GM12878 (cell line): ENCODE measurements at regions not wholly inside any gene's neighbourhood (a gene's known extent, or its start where the extent isn't known, plus 50 kb on each side); places are given as distances from the start of the nearest gene placed in this dataset.

ENCODE experiments used
- ATAC-seq: fragments of 200-7000 bp; cut with Tn5 transposase; 3 replicates; pipeline ENCODE4 v1.9.1; 2020; ENCODE audit warnings: mild to moderate bottlenecking, moderate library complexity
- BruUV-seq: library from RNA; stranded (reverse); fragments of 400-500 nt; replicated peaks from 2 replicates; lab custom pipeline; 2021; lab: Mats Ljungman, UMichigan
- CTCF ChIA-PET: fragments of 300-600 bp; sonication (Branson Sonifier 250); formaldehyde crosslinking; extraction: SDS; loops from one replicate; lab custom pipeline; 2021; ENCODE audit warnings: inconsistent platforms; lab: Yijun Ruan, JAX
- POLR2A ChIA-PET: fragments of 350-600 bp; formaldehyde crosslinking; extraction: SDS; loops from one replicate; lab custom pipeline; 2021; ENCODE audit warnings: inconsistent platforms; lab: Charles Lee
- RAD21 ChIA-PET: fragments of 300-600 bp; sonication (Branson Sonifier 250); formaldehyde crosslinking; loops from one replicate; lab custom pipeline; 2023; ENCODE audit warnings: antibody characterized with exemption; ENCODE audit not compliant: unreplicated experiment; lab: Charles Lee
- SMC1A ChIA-PET: fragments of 300-600 bp; sonication (Branson Sonifier 250); formaldehyde crosslinking; loops from one replicate; lab custom pipeline; 2023; ENCODE audit not compliant: unreplicated experiment, uncharacterized antibody; lab: Charles Lee
- DNase-seq: peaks from one replicate; pipeline ENCODE4 v3.0.0-alpha.2; 2011; ENCODE audit warnings: low read depth, low spot score
- FAIRE-seq: peaks from 3 replicates; lab custom pipeline; 2011; peaks lifted over from hg19 to GRCh38; lab: Jason Lieb, UNC
- H2AFZ ChIP-seq: 2 replicates; pipeline ENCODE4 v1.6.0; 2011; ENCODE audit warnings: low read depth, low read length, control low read depth; ENCODE audit not compliant: control insufficient read depth
- H3K27ac ChIP-seq: 2 replicates; pipeline ENCODE4 v1.5.1; 2011; ENCODE audit warnings: control low read depth; ENCODE audit not compliant: control insufficient read depth, insufficient read depth
- H3K27me3 ChIP-seq, 2 experiments: replicated peaks in 1 of 2; 2 replicates each; pipeline versions ENCODE4 v1.6.0 to v1.6.1; 2011; ENCODE audit warnings: low read length in 1 of 2; ENCODE audit not compliant: control insufficient read depth in 2 of 2, insufficient read depth in 2 of 2
- H3K36me3 ChIP-seq, 2 experiments: 2 replicates each; pipeline ENCODE4 v1.5.1; 2011; ENCODE audit warnings: low read length in 1 of 2; ENCODE audit not compliant: control insufficient read depth in 2 of 2, insufficient read depth in 2 of 2
- H3K4me1 ChIP-seq: 2 replicates; pipeline ENCODE4 v1.6.1; 2011; ENCODE audit warnings: mild to moderate bottlenecking, low read length, moderate library complexity, mixed read lengths; ENCODE audit not compliant: control insufficient read depth, insufficient read depth
- H3K4me2 ChIP-seq: 2 replicates; pipeline ENCODE4 v1.6.0; 2011; ENCODE audit warnings: control low read depth; ENCODE audit not compliant: control insufficient read depth, insufficient read depth
- H3K4me3 ChIP-seq: fragments of 200-600 bp; sonication (generic); 2 replicates; pipeline ENCODE4 v1.5.1; 2016
- H3K79me2 ChIP-seq: 2 replicates; pipeline ENCODE4 v1.6.0; 2011; ENCODE audit warnings: low read length; ENCODE audit not compliant: control insufficient read depth, insufficient read depth
- H3K9ac ChIP-seq: 2 replicates; pipeline ENCODE4 v1.8.0; 2011; ENCODE audit warnings: low read length, control low read depth, mixed read lengths; ENCODE audit not compliant: control insufficient read depth, insufficient read depth
- H3K9me3 ChIP-seq: replicated peaks from 3 replicates; pipeline ENCODE4 v1.5.1; 2011; ENCODE audit warnings: mild to moderate bottlenecking, low read length; ENCODE audit not compliant: control insufficient read depth, insufficient read depth
- H4K20me1 ChIP-seq: 2 replicates; pipeline ENCODE4 v1.6.0; 2011; ENCODE audit not compliant: control insufficient read depth, insufficient read depth
- CREB1 ChIP-seq: IDR thresholded peaks from 2 replicates; pipeline ENCODE4 v1.6.1; 2012; ENCODE audit warnings: low read depth, mild to moderate bottlenecking, inconsistent platforms
- EGR1 ChIP-seq, 2 experiments: IDR thresholded peaks; 1 replicate in 1 of 2; 2 replicates in 1 of 2; pipeline ENCODE4 v1.6.1; 2011 to 2012; ENCODE audit warnings: low read depth in 2 of 2, low read length in 2 of 2, borderline replicate concordance in 1 of 2, mild to moderate bottlenecking in 1 of 2, moderate library complexity in 1 of 2
- NFIC ChIP-seq: IDR thresholded peaks from 2 replicates; pipeline ENCODE4 v1.6.1; 2012; ENCODE audit warnings: low read depth, mild to moderate bottlenecking, inconsistent platforms, low read length, moderate library complexity
- WGBS: methylation state at CpG from one replicate; pipeline ENCODE4 v1.1.6; 2016; ENCODE audit warnings: low lambda C conversion rate; ENCODE audit not compliant: insufficient replicate concordance, insufficient coverage; ENCODE audit errors: missing lambda C conversion rate; 5-methylcytosine and 5-hydroxymethylcytosine counted together
- in situ Hi-C: fragments of 300-500 bp; cut with MboI; formaldehyde crosslinking; loops from 9 replicates; pipeline ENCODE4 v1.14.3; 2018; ENCODE audit warnings: mixed read lengths
- intact Hi-C: fragments of 100-400 bp; cut with micrococcal nuclease; formaldehyde crosslinking; loops from one replicate; pipeline ENCODE4 v1.14.2; 2022; ENCODE audit not compliant: unreplicated experiment
- TF ChIP-seq, protein P1 (sequence below): fragments of 450-650 bp; IDR thresholded peaks from 2 replicates; pipeline ENCODE4 v1.6.1; 2017; ENCODE audit warnings: mild to moderate bottlenecking, low read depth, inconsistent platforms; ENCODE audit not compliant: poor library complexity, severe bottlenecking
- TF ChIP-seq, protein P2 (sequence below): fragments of 450-650 bp; formaldehyde crosslinking; IDR thresholded peaks from 2 replicates; pipeline ENCODE4 v1.4.0; 2022; ENCODE audit warnings: mild to moderate bottlenecking, moderate library complexity
- TF ChIP-seq, protein P3 (sequence below): fragments of 450-650 bp; conservative IDR thresholded peaks from 2 replicates; pipeline ENCODE4 v1.6.1; 2017; ENCODE audit warnings: mild to moderate bottlenecking, moderate library complexity
- TF ChIP-seq, protein P4 (sequence below), 3 experiments: IDR thresholded peaks in 2 of 3; conservative IDR thresholded peaks in 1 of 3; 2 replicates each; pipeline ENCODE4 v1.5.1; 2011; ENCODE audit warnings: low read depth in 3 of 3, low read length in 3 of 3, mild to moderate bottlenecking in 3 of 3, control low read depth in 2 of 3, moderate library complexity in 2 of 3, inconsistent platforms in 1 of 3, mixed read lengths in 1 of 3; ENCODE audit not compliant: control insufficient read depth in 2 of 3, insufficient read depth in 1 of 3; ENCODE audit errors: extremely low read depth in 1 of 3
- TF ChIP-seq, protein P5 (sequence below): IDR thresholded peaks from 2 replicates; pipeline ENCODE4 v1.6.1; 2011; ENCODE audit warnings: low read depth, low read length, improper control_type of control experiment, borderline replicate concordance
- TF ChIP-seq, protein P6 (sequence below): IDR thresholded peaks from 2 replicates; pipeline ENCODE4 v1.6.1; 2011; ENCODE audit warnings: borderline replicate concordance, low read depth, mild to moderate bottlenecking, moderate library complexity, mixed read lengths, low read length; ENCODE audit not compliant: insufficient read depth; ENCODE audit errors: extremely low read length

DNA sequence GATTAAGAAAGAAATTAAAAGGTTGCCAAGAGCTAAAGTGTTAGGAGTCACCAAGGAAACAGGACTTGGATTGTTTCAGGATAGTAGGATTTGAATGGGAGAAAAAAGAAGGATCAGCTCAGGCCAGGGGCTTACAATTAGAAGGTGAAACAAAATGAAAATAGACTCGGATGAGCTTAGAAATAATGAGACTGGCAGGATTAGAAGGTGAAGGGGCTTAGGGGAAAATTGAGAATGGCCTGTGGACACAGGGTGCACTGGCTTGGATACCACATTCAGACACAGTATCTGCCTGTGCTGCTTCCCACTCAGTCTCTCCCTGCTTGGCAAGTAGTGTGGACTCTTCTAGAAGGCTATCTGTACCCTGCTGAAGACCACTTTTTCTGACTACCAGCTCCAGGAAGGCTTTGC lies 206.1 kb upstream of the ATP10A start:
- Histone ChIP-seq H3K27me3 (no peaks in the 10 kb centered on the region), H2AFZ (no peak overlapping the region), H4K20me1 (no peaks in the 10 kb centered on the region), H3K9me3 (no peaks in the 10 kb centered on the region), H3K36me3 (no peaks in the 10 kb centered on the region), H3K4me3 (no peak overlapping the region), H3K4me2 (no peak overlapping the region), H3K4me1 (no peaks in the 10 kb centered on the region), H3K27ac (no peak overlapping the region), H3K79me2 (no peaks in the 10 kb centered on the region), H3K9ac (no peak overlapping the region)
- RAD21 ChIA-PET = no interaction called here
- in situ Hi-C loops (no loop called here), intact Hi-C loops (no loop called here)
- POLR2A ChIA-PET = no interaction called here
- no peak for FAIRE-seq
- no peak for DNase-seq
- SMC1A ChIA-PET = no interaction called here
- 0% methylated on average over 1 of the region's 1 CpG for WGBS
- BruUV-seq = no TSS peak
- CTCF ChIA-PET = no interaction called here
- ATAC-seq = no peak
- no peak for TF ChIP-seq CREB1
- no peak for TF ChIP-seq EGR1 (IDR thresholded peaks at IDR 0.05; ENCODE audit: borderline replicate concordance in 1 of 2, low read depth in 2 of 2, low read length in 2 of 2)
- TF ChIP-seq, protein P1, sequence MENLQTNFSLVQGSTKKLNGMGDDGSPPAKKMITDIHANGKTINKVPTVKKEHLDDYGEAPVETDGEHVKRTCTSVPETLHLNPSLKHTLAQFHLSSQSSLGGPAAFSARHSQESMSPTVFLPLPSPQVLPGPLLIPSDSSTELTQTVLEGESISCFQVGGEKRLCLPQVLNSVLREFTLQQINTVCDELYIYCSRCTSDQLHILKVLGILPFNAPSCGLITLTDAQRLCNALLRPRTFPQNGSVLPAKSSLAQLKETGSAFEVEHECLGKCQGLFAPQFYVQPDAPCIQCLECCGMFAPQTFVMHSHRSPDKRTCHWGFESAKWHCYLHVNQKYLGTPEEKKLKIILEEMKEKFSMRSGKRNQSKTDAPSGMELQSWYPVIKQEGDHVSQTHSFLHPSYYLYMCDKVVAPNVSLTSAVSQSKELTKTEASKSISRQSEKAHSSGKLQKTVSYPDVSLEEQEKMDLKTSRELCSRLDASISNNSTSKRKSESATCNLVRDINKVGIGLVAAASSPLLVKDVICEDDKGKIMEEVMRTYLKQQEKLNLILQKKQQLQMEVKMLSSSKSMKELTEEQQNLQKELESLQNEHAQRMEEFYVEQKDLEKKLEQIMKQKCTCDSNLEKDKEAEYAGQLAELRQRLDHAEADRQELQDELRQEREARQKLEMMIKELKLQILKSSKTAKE = no peak
- TF ChIP-seq NFIC = no peak
- TF ChIP-seq, protein P2, sequence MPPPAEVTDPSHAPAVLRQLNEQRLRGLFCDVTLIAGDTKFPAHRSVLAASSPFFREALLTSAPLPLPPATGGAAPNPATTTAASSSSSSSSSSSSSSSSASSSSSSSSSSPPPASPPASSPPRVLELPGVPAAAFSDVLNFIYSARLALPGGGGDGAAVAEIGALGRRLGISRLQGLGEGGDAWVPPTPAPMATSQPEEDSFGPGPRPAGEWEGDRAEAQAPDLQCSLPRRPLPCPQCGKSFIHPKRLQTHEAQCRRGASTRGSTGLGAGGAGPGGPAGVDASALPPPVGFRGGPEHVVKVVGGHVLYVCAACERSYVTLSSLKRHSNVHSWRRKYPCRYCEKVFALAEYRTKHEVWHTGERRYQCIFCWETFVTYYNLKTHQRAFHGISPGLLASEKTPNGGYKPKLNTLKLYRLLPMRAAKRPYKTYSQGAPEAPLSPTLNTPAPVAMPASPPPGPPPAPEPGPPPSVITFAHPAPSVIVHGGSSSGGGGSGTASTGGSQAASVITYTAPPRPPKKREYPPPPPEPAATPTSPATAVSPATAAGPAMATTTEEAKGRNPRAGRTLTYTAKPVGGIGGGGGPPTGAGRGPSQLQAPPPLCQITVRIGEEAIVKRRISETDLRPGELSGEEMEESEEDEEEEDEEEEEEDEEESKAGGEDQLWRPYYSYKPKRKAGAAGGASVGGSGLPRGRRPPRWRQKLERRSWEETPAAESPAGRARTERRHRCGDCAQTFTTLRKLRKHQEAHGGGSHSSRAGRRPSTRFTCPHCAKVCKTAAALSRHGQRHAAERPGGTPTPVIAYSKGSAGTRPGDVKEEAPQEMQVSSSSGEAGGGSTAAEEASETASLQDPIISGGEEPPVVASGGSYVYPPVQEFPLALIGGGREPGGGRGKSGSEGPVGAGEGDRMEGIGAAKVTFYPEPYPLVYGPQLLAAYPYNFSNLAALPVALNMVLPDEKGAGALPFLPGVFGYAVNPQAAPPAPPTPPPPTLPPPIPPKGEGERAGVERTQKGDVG (CRISPR knock-in tag) = no peak
- TF ChIP-seq, protein P3, sequence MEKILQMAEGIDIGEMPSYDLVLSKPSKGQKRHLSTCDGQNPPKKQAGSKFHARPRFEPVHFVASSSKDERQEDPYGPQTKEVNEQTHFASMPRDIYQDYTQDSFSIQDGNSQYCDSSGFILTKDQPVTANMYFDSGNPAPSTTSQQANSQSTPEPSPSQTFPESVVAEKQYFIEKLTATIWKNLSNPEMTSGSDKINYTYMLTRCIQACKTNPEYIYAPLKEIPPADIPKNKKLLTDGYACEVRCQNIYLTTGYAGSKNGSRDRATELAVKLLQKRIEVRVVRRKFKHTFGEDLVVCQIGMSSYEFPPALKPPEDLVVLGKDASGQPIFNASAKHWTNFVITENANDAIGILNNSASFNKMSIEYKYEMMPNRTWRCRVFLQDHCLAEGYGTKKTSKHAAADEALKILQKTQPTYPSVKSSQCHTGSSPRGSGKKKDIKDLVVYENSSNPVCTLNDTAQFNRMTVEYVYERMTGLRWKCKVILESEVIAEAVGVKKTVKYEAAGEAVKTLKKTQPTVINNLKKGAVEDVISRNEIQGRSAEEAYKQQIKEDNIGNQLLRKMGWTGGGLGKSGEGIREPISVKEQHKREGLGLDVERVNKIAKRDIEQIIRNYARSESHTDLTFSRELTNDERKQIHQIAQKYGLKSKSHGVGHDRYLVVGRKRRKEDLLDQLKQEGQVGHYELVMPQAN = no peak
- TF ChIP-seq, protein P4, sequence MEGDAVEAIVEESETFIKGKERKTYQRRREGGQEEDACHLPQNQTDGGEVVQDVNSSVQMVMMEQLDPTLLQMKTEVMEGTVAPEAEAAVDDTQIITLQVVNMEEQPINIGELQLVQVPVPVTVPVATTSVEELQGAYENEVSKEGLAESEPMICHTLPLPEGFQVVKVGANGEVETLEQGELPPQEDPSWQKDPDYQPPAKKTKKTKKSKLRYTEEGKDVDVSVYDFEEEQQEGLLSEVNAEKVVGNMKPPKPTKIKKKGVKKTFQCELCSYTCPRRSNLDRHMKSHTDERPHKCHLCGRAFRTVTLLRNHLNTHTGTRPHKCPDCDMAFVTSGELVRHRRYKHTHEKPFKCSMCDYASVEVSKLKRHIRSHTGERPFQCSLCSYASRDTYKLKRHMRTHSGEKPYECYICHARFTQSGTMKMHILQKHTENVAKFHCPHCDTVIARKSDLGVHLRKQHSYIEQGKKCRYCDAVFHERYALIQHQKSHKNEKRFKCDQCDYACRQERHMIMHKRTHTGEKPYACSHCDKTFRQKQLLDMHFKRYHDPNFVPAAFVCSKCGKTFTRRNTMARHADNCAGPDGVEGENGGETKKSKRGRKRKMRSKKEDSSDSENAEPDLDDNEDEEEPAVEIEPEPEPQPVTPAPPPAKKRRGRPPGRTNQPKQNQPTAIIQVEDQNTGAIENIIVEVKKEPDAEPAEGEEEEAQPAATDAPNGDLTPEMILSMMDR (IDR thresholded peaks at IDR 0.05 in 2 of 3, conservative IDR thresholded peaks at IDR 0.05 in 1 of 3; ENCODE audit: control insufficient read depth in 2 of 3, extremely low read depth in 1 of 3, insufficient read depth in 1 of 3, low read depth in 3 of 3, low read length in 3 of 3) = no peak
- TF ChIP-seq, protein P5, sequence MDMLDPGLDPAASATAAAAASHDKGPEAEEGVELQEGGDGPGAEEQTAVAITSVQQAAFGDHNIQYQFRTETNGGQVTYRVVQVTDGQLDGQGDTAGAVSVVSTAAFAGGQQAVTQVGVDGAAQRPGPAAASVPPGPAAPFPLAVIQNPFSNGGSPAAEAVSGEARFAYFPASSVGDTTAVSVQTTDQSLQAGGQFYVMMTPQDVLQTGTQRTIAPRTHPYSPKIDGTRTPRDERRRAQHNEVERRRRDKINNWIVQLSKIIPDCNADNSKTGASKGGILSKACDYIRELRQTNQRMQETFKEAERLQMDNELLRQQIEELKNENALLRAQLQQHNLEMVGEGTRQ = no peak
- TF ChIP-seq, protein P6, sequence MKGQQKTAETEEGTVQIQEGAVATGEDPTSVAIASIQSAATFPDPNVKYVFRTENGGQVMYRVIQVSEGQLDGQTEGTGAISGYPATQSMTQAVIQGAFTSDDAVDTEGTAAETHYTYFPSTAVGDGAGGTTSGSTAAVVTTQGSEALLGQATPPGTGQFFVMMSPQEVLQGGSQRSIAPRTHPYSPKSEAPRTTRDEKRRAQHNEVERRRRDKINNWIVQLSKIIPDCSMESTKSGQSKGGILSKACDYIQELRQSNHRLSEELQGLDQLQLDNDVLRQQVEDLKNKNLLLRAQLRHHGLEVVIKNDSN = no peak
